ENCODE measurements at regions not wholly inside any gene's neighbourhood (a gene's known extent, or its start where the extent isn't known, plus 50 kb on each side); places are given as distances from the start of the nearest gene placed in this dataset.

GRCh38 chr13:106865716-106866440 lies 297.9 kb upstream of the ARGLU1 start:
- 0 out of 2 replicates have a peak overlapping the region, but pooled peaks have one; percentile 2 for H3K27ac ChIP-seq
- no TSS peak for BruUV-seq (replicated peaks)
- POLR2A ChIA-PET (ENCODE audit: unreplicated experiment) = no interaction called here

GRCh38 chr13:106859533-106859904 lies 291.6 kb upstream of the ARGLU1 start:
- no peaks in the 10 kb centered on the region for H3K36me3 ChIP-seq (ENCODE audit: low read depth)
- H4K20me1 ChIP-seq (ENCODE audit: insufficient read depth) = no peaks in the 10 kb centered on the region
- TF ChIP-seq EZH2 (IDR thresholded peaks at IDR 0.05; ENCODE audit: low read depth) (no peak), CTCF (conservative IDR thresholded peaks at IDR 0.05) (no peak)
- H3K4me1 ChIP-seq (replicated peaks; ENCODE audit: insufficient read depth) = peaks cover 58% of the 10 kb centered on the region
- peak overlapping the region; percentile 92 for H3K27ac ChIP-seq
- no peaks in the 10 kb centered on the region for H3K27me3 ChIP-seq (ENCODE audit: insufficient read depth, low read depth)
- no peaks in the 10 kb centered on the region; the same call in 1 of the 2 replicates for H3K9me3 ChIP-seq (ENCODE audit: insufficient read depth, low read depth)
- no peaks in the 10 kb centered on the region for H3K9me2 ChIP-seq (ENCODE audit: insufficient read depth)
- BruUV-seq (replicated peaks) = no TSS peak
- ChIA-PET POLR2A (ENCODE audit: unreplicated experiment) (interaction anchor here (0.6 kb wide), 1 partner anchor 714 kb away, joined by 10 read pairs; no protein-coding TSS in a partner anchor), CTCF (interaction anchor here (1.3 kb wide), 1 partner anchor 52 kb away, joined by 3 read pairs; no protein-coding TSS in a partner anchor)
- no peaks in the 10 kb centered on the region for H3K79me2 ChIP-seq (ENCODE audit: low read depth)
- intact Hi-C loops (cut with micrococcal nuclease; ENCODE audit: unreplicated experiment) = loop anchor here (1.0 to 2.0 kb wide), 3 partner anchors 40 to 291 kb away; partner anchors contain the start of gene ARGLU1
- peak overlapping the region; percentile 50 for H3K4me3 ChIP-seq
- H3K4me2 ChIP-seq = peak overlapping the region; percentile 84
- H2AFZ ChIP-seq = peak overlapping the region; percentile 77
- peak; percentile 68 to 96 for DNase-seq
- H3F3A ChIP-seq (ENCODE audit: insufficient read depth, low read depth) = peaks cover 53% of the 10 kb centered on the region

More at GRCh38 chr13:106865716-106866440, 297.9 kb upstream of the ARGLU1 start:
- intact Hi-C loops (cut with micrococcal nuclease; ENCODE audit: unreplicated experiment) = no loop called here
- TF ChIP-seq CTCF (conservative IDR thresholded peaks at IDR 0.05) (no peak), EZH2 (IDR thresholded peaks at IDR 0.05; ENCODE audit: low read depth) (no peak)
- CTCF ChIA-PET = no interaction called here
- Histone ChIP-seq H3K9me2 (ENCODE audit: insufficient read depth) (no peaks in the 10 kb centered on the region), H4K20me1 (ENCODE audit: insufficient read depth) (no peaks in the 10 kb centered on the region), H3K27me3 (ENCODE audit: insufficient read depth, low read depth) (no peaks in the 10 kb centered on the region), H3K4me1 (replicated peaks; ENCODE audit: insufficient read depth) (peaks cover 27% of the 10 kb centered on the region), H3K4me2 (peak overlapping the region; percentile 32; the same call in 1 of the 2 replicates), H3K4me3 (no peak overlapping the region), H3F3A (ENCODE audit: insufficient read depth, low read depth) (peaks cover 13% of the 10 kb centered on the region), H3K36me3 (ENCODE audit: low read depth) (no peaks in the 10 kb centered on the region), H3K79me2 (ENCODE audit: low read depth) (no peaks in the 10 kb centered on the region), H2AFZ (peak overlapping the region; percentile 37; the same call in 1 of the 2 replicates), H3K9me3 (ENCODE audit: insufficient read depth, low read depth) (no peaks in the 10 kb centered on the region; the same call in 1 of the 2 replicates)
- peak in 1 of 2 experiments; percentile 68 for DNase-seq

- H3K4me2 ChIP-seq = peak overlapping the region; percentile 84
- no peaks in the 10 kb centered on the region for H4K20me1 ChIP-seq (ENCODE audit: insufficient read depth)
- no peak for TF ChIP-seq CTCF (conservative IDR thresholded peaks at IDR 0.05)
- no peak for TF ChIP-seq EZH2 (IDR thresholded peaks at IDR 0.05; ENCODE audit: low read depth)
- H3K9me3 ChIP-seq (ENCODE audit: insufficient read depth, low read depth) = no peaks in the 10 kb centered on the region; the same call in 1 of the 2 replicates
- peaks cover 53% of the 10 kb centered on the region for H3F3A ChIP-seq (ENCODE audit: insufficient read depth, low read depth)
- DNase-seq = peak in 1 of 2 experiments; percentile 83
- no peaks in the 10 kb centered on the region for H3K9me2 ChIP-seq (ENCODE audit: insufficient read depth)
- no peaks in the 10 kb centered on the region for H3K27me3 ChIP-seq (ENCODE audit: insufficient read depth, low read depth)
- H3K4me1 ChIP-seq (replicated peaks; ENCODE audit: insufficient read depth) = peaks cover 58% of the 10 kb centered on the region
- BruUV-seq (replicated peaks) = no TSS peak
- peak overlapping the region; percentile 77 for H2AFZ ChIP-seq
- peak overlapping the region; percentile 92 for H3K27ac ChIP-seq
- POLR2A ChIA-PET (ENCODE audit: unreplicated experiment) = interaction anchor here (0.6 kb wide), 2 partner anchors 253 to 714 kb away, joined by 4 to 10 read pairs; no protein-coding TSS in a partner anchor
- intact Hi-C loops (cut with micrococcal nuclease; ENCODE audit: unreplicated experiment) = loop anchor here (1.0 to 2.0 kb wide), 3 partner anchors 40 to 290 kb away; partner anchors contain the start of gene ARGLU1
- no peaks in the 10 kb centered on the region for H3K36me3 ChIP-seq (ENCODE audit: low read depth)
- no peaks in the 10 kb centered on the region for H3K79me2 ChIP-seq (ENCODE audit: low read depth)
- CTCF ChIA-PET = interaction anchor here (1.3 kb wide), 1 partner anchor 53 kb away, joined by 3 read pairs; no protein-coding TSS in a partner anchor
- peak overlapping the region; percentile 50 for H3K4me3 ChIP-seq
Measured at GRCh38 chr13:106858903-106859532, 291.1 kb upstream of the ARGLU1 start.
